ENCODE measurements at regions not wholly inside any gene's neighbourhood (a gene's known extent, or its start where the extent isn't known, plus 50 kb on each side); places are given as distances from the start of the nearest gene placed in this dataset.

- no peak for TF ChIP-seq CTCF (IDR thresholded peaks at IDR 0.05; ENCODE audit: insufficient read depth, low read length, poor library complexity, severe bottlenecking)
- no peak for TF ChIP-seq EZH2phosphoT487 (conservative IDR thresholded peaks at IDR 0.05; ENCODE audit: low read length)
Measured at GRCh38 chr11:96854425-96854824, 464.6 kb downstream of the JRKL start.
